ENCODE measurements at regions not wholly inside any gene's neighbourhood (a gene's known extent, or its start where the extent isn't known, plus 50 kb on each side); places are given as distances from the start of the nearest gene placed in this dataset.

DNA sequence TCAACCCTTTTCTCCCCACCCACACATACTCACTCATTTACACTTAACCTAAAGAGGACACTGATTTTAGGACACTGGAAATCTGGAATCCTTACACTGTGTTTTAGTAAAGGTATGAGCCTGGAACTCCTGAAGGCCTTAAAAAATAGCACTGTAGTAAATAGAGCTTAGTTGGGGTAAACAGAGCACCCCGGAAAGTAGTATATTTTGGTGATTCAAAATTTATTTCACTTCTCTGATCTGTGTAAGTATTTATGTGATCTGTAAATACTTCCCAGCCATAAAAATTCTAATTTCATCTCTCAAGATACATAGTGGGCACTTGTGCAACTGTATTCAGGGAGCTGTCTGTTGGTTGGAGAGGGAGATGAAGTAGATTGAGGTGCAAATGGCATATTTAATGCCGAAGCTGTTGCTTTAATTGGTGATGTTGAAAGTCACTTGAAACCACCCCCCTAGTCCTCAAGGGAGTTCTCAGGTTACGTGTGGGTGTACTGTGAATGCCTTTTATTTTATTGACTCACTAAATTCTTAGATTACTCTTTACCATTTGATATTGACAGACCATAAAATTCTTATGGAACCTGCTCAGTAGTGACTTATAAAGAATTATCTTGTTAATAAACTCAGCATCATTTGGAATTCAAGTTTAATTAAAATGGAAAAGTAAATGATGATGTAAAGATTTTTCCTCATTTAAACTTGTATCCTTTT lies 154.9 kb downstream of the SOX4 start:
- no peaks in the 10 kb centered on the region for H3K9me3 ChIP-seq (replicated peaks in 1 of 3)
- no peak for TF ChIP-seq POLR2A (IDR thresholded peaks at IDR 0.05)
- no peak for TF ChIP-seq CTCF (IDR thresholded peaks at IDR 0.05)
- DNase-seq, result no peak
- no peak overlapping the region for H3K4me3 ChIP-seq
- H3K4me1 ChIP-seq (replicated peaks in 1 of 2), result no peaks in the 10 kb centered on the region
- H3K27ac ChIP-seq, result no peak overlapping the region
- 74 to 91% (median 82%) methylated on average over 3 of the region's 3 CpGs for WGBS, 4 donors
- H3K36me3 ChIP-seq (replicated peaks in 1 of 2), result no peaks in the 10 kb centered on the region
- H3K27me3 ChIP-seq, result no peaks in the 10 kb centered on the region
- intact Hi-C loops (cut with DNase I), result no loop called here

- DNase-seq, result no peak
- no peak overlapping the region for H3K4me3 ChIP-seq
- intact Hi-C loops (cut with DNase I), result no loop called here
- H3K27me3 ChIP-seq, result no peaks in the 10 kb centered on the region
- 87 to 96% (median 92%) methylated on average over 2 of the region's 2 CpGs for WGBS, 4 donors
- H3K4me1 ChIP-seq (replicated peaks in 1 of 2), result no peaks in the 10 kb centered on the region
- H3K9me3 ChIP-seq (replicated peaks in 1 of 3), result no peaks in the 10 kb centered on the region
- no peak overlapping the region for H3K27ac ChIP-seq
- no peaks in the 10 kb centered on the region for H3K36me3 ChIP-seq (replicated peaks in 1 of 2)
- TF ChIP-seq CTCF (IDR thresholded peaks at IDR 0.05) (no peak), POLR2A (IDR thresholded peaks at IDR 0.05) (no peak)
Measured at GRCh38 chr6:21749754-21750153, 156.2 kb downstream of the SOX4 start.

DNA sequence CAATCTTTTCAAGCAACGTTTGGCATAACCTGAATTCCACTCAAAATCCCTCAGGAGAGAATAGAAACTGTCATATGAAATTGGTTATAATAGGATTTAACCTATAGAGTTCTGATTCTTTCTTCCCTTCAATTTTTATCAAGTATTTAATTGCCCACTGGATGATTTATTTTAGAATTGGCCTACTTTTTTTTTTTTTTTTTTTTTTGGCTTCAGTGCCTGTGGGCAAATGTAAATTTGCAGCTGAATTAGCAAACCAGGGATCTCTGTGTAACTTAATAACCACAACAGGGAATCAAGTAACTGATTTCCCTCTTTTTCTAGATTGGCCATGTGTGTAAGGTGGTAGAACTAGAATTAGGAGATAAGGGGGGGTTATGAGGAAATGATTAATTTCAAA lies 157.0 kb downstream of the SOX4 start:
- intact Hi-C loops (cut with DNase I), result no loop called here
- no peaks in the 10 kb centered on the region for H3K4me1 ChIP-seq (replicated peaks in 1 of 2)
- no peak overlapping the region for H3K27ac ChIP-seq
- no peaks in the 10 kb centered on the region for H3K9me3 ChIP-seq (replicated peaks in 1 of 3)
- TF ChIP-seq POLR2A (IDR thresholded peaks at IDR 0.05) (no peak), CTCF (IDR thresholded peaks at IDR 0.05) (no peak)
- no peak for DNase-seq
- 74 to 87% (median 80%) methylated on average over 1 of the region's 1 CpG for whole genome bisulfite sequencing, 4 donors
- no peaks in the 10 kb centered on the region for H3K27me3 ChIP-seq
- no peaks in the 10 kb centered on the region for H3K36me3 ChIP-seq (replicated peaks in 1 of 2)
- H3K4me3 ChIP-seq, result no peak overlapping the region

DNA sequence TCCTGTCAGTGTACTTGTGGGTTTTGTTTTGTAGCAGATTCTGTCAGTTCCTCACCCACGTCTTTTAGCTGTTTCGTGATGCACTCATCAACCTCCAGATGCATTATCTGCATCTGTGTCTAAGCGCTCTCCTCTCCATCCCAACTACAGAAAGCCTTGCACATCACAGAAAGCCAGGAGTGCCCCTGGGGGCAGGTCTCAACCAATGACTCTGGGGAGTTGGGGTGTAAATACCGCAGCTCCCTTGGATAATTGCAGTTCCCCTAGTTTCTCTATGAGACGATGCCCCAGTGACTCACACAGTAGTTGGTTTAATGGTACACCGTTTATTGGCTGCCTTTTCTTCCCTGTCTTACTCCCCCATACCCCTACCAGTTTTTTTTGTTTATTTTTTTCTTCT lies 158.1 kb downstream of the SOX4 start:
- Histone ChIP-seq H3K4me1 (replicated peaks in 1 of 2) (no peaks in the 10 kb centered on the region), H3K9me3 (replicated peaks in 1 of 3) (no peaks in the 10 kb centered on the region), H3K27me3 (no peaks in the 10 kb centered on the region), H3K36me3 (replicated peaks in 1 of 2) (no peaks in the 10 kb centered on the region), H3K27ac (no peak overlapping the region), H3K4me3 (no peak overlapping the region)
- 82 to 86% (median 85%) methylated on average over 6 of the region's 6 CpGs for WGBS, 4 donors
- DNase-seq, result no peak
- TF ChIP-seq POLR2A (IDR thresholded peaks at IDR 0.05) (no peak), CTCF (IDR thresholded peaks at IDR 0.05) (no peak)
- intact Hi-C loops (cut with DNase I), result no loop called here

All from adrenal gland (tissue), 9 donors.